HG03571 (cell line): ENCODE measurements at regions not wholly inside any gene's neighbourhood (a gene's known extent, or its start where the extent isn't known, plus 50 kb on each side); places are given as distances from the start of the nearest gene placed in this dataset.

Source experiments
- ATAC-seq: cut with Tn5 transposase; IDR thresholded peaks from one replicate; pipeline ENCODE4 v1.9.1; 2021; ENCODE audit not compliant: unreplicated experiment

DNA sequence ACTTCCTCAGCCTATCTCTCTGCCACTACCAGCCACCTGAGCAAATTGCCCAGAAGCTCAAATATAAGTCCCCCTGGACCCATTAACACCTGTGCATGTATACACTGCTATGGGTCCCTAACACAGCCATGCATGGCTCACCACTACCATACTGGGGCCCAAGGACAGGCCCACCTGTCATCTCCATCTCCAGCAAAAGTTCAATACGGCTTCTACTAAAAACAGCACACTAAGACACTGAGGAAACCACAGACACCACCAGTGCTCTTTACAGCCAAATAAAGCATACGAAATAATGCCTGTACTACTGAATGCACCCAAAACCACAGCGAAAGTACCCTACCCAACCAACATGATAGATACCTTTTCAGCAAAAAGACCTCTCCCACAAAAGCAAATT lies 85.6 kb upstream of the GHR start:
- no peak for ATAC-seq

DNA sequence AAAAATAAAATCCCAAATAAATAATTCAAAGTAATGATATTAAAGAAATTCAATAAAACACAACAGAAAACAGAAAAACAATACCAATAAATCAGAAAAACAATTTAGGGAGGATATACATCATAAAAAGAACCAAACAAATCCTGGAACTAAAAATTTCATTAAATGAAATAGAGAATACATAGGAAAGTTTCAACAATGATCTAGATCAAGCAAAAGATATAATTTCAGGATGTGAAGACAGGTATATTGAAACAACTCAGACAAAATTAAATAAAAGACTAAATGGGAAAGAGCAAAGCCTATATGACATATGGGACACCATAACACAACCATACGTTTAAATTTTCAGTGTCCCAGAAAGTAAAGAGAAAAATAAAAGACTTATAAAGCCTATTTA lies 85.1 kb upstream of the GHR start:
- no peak for ATAC-seq

DNA sequence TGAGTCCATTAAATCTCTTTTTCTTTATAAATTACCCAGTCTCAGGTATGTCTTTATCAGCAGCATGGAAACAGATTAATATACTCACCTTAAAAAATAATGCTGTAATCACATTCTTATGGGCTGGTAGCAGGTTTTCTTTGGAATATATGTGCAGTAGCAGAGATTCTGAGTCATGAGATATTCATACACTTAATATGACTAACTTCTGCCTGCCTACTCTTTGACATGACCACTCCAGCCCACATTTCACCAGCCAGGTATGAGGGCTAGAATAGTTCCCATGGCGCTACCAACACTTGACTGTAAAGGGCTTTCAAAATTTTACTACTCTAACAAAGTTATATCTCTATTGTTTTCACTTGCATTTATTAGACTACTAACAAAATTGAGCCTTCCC lies 74.1 kb upstream of the GHR start:
- ATAC-seq = no peak

DNA sequence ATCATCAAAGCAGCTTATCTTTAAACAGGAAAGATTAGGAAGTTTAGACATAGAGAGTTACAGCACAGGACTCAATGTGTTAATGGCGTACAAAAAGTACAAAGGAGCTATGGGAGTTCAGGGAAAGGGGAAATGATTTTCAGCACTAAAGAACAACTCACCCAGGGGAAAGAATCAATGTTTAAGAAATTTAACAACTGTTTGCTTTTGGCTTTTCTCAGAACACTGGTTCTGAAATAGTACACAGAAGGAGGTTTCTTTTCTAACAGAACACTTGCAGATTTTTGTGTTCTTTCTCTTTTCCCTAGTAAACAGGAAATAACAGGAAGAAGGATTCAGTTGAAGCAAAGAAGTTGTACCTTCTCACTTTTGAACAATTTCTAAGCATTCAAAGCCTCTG lies 71.3 kb upstream of the GHR start:
- no peak for ATAC-seq

DNA sequence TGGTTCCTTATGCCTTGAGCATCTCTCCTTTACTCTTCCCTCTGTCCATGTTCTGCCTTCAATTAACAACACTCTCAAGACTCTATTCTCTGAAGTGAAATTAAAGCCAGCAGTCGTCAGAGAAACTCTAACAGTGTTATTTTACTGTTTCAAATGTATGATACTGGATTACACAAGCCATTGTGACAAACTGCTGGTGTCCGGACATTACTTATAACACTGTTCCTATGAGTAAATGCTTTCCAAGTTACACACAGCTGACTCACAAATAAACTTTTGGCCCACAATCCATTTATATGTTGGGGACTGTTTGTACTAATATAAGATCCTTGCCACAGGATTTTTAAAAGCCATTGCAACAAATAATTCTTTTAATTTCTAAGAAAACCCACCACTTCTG lies 63.2 kb upstream of the GHR start:
- ATAC-seq = no peak

DNA sequence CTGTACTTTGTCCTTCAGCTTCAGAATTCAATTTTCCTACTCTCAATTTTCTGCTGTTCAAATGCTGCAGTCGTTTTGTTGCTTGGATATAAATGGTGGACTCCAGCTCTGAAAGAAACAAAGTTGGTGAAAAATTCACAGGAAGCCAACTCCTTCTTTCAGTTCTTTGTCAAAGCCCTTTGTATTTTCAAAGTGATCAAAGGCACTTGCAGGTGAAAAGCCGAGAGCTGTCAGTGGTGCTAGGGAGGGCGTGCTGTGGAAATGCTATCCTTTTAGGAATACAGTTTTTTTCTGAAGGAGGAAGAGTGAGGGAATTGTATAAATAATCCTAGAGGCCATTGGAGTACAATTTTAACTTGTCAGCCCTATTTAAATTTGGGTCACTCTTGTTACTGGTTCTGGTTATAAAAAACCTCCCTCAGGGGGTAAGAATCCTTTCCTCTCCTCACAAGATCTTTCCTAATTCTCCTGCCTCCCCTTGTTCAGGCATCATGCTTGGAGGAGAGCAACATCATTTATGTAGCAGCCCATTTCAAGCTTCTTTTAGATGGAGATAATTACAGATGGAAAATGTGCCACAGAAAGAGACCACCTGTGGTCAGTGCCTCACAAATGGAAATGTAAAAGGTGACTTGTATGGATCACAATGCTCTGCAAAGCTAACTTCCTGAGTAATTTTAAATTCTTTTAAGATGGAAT lies 62.5 kb upstream of the GHR start:
- no peak for ATAC-seq

DNA sequence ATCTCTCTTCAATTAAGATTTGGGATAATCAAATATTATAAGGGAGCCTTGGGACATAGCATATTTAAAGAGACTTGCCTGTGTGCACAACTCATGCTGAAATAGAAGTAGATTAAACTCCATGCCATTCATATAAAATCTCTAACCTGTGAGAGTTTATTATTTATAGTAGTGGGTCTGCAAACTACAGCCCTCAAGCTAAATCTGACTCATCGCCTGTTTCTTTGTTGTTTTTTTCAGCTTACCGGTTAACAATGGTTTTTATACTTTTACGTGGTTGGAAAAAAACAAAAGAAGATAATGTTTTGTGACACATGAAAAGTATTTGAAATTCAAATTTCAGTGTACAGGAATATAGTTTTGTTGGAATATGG lies 61.9 kb upstream of the GHR start:
- ATAC-seq = no peak

DNA sequence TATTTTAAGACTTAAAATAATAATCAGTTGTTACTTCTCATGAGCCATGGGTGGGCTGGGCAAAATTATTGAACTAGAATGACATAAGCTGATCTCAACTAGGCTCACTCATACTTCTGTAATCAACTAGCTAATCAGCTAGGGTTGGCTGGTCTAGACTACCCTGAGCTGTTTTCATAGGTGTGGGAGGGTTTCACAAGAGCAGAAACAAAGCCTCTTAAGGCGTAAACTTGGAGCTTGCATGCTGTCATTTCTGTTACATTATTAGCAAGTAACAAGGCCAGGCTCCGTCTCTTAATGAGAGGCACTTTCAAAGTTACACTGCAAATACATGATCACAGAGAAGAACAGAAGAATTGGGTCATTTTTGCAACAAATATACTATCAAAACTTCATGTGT lies 57.2 kb upstream of the GHR start:
- ATAC-seq = no peak
